Keratinocyte (primary cell): ENCODE measurements at regions not wholly inside any gene's neighbourhood (a gene's known extent, or its start where the extent isn't known, plus 50 kb on each side); places are given as distances from the start of the nearest gene placed in this dataset.

ENCODE experiments used
- DNase-seq: peaks from one replicate; pipeline ENCODE4 v3.0.0-alpha.2; 2011; ENCODE audit warnings: low read depth, missing footprints, low spot score
- FAIRE-seq: peaks from 2 replicates; lab custom pipeline; 2011; peaks lifted over from hg19 to GRCh38; lab: Jason Lieb, UNC
- H2AFZ ChIP-seq: 2 replicates; pipeline ENCODE4 v1.6.0; 2012; ENCODE audit warnings: low read length, control low read depth, inconsistent platforms; ENCODE audit not compliant: control insufficient read depth
- H3K27ac ChIP-seq: 2 replicates; pipeline ENCODE4 v1.5.1; 2011; ENCODE audit warnings: low read length; ENCODE audit not compliant: control insufficient read depth, insufficient read depth
- H3K27me3 ChIP-seq: 3 replicates; pipeline ENCODE4 v1.6.0; 2011; ENCODE audit warnings: low read length; ENCODE audit not compliant: control insufficient read depth, insufficient read depth; ENCODE audit errors: extremely low read depth
- H3K36me3 ChIP-seq, 2 experiments: 2 replicates in 1 of 2; 3 replicates in 1 of 2; pipeline ENCODE4 v1.5.1; 2011; ENCODE audit warnings: low read length in 2 of 2, mild to moderate bottlenecking in 1 of 2; ENCODE audit not compliant: control insufficient read depth in 2 of 2, insufficient read depth in 2 of 2; ENCODE audit errors: extremely low read depth in 1 of 2
- H3K4me1 ChIP-seq: 3 replicates; pipeline ENCODE4 v1.5.1; 2011; ENCODE audit warnings: low read length; ENCODE audit not compliant: control insufficient read depth, insufficient read depth; ENCODE audit errors: extremely low read depth
- H3K4me2 ChIP-seq: 3 replicates; pipeline ENCODE4 v1.6.0; 2011; ENCODE audit warnings: low read depth, low read length; ENCODE audit not compliant: control insufficient read depth, insufficient read depth; ENCODE audit errors: extremely low read depth
- H3K4me3 ChIP-seq, 3 experiments: fragments of 200-600 bp in 1 of 3; sonication (generic) in 1 of 3; 2 replicates in 2 of 3; 3 replicates in 1 of 3; pipeline ENCODE4 v1.5.1; 2011 to 2016; ENCODE audit warnings: low read length in 3 of 3, mild to moderate bottlenecking in 3 of 3, control low read depth in 2 of 3, inconsistent platforms in 1 of 3, low read depth in 1 of 3, mixed read lengths in 1 of 3, mixed run types in 1 of 3, moderate library complexity in 1 of 3; ENCODE audit not compliant: control insufficient read depth in 2 of 3, insufficient read depth in 2 of 3; ENCODE audit errors: extremely low read depth in 1 of 3
- H3K79me2 ChIP-seq: 2 replicates; pipeline ENCODE4 v1.6.0; 2012; ENCODE audit warnings: low read length; ENCODE audit not compliant: control insufficient read depth, insufficient read depth
- H3K9ac ChIP-seq: 3 replicates; pipeline ENCODE4 v1.6.0; 2011; ENCODE audit warnings: low read length; ENCODE audit not compliant: control insufficient read depth, insufficient read depth; ENCODE audit errors: extremely low read depth
- H3K9me1 ChIP-seq: 3 replicates; pipeline ENCODE4 v1.6.0; 2011; ENCODE audit warnings: low read length; ENCODE audit not compliant: control insufficient read depth, insufficient read depth; ENCODE audit errors: extremely low read depth
- H3K9me3 ChIP-seq: 2 replicates; pipeline ENCODE4 v1.5.1; 2012; ENCODE audit warnings: low read depth, low read length; ENCODE audit not compliant: control insufficient read depth
- H4K20me1 ChIP-seq: 3 replicates; pipeline ENCODE4 v1.6.0; 2011; ENCODE audit warnings: low read length; ENCODE audit not compliant: control insufficient read depth, insufficient read depth; ENCODE audit errors: extremely low read depth
- CTCF ChIP-seq, 3 experiments: IDR thresholded peaks in 1 of 3; conservative IDR thresholded peaks in 1 of 3; optimal IDR thresholded peaks in 1 of 3; 2 replicates in 2 of 3; 3 replicates in 1 of 3; pipeline versions ENCODE3 to v1.5.1; 2011; ENCODE audit warnings: low read length in 3 of 3, mild to moderate bottlenecking in 3 of 3, moderate library complexity in 2 of 3, control low read depth in 1 of 3, inconsistent platforms in 1 of 3; ENCODE audit not compliant: insufficient read depth in 2 of 3; ENCODE audit errors: extremely low read depth in 1 of 3
- EZH2 ChIP-seq: IDR thresholded peaks from one replicate; pipeline ENCODE4 v1.6.1; 2012; ENCODE audit warnings: inconsistent platforms, mild to moderate bottlenecking, low read length, moderate library complexity
- dilution Hi-C: fragments of 300-500 bp; cut with MboI; formaldehyde crosslinking; loops from one replicate; pipeline ENCODE4 v1.7.0; 2020; ENCODE audit warnings: low sequenced_read_pairs; ENCODE audit not compliant: extremely low pct_ligation_motif_present

DNA sequence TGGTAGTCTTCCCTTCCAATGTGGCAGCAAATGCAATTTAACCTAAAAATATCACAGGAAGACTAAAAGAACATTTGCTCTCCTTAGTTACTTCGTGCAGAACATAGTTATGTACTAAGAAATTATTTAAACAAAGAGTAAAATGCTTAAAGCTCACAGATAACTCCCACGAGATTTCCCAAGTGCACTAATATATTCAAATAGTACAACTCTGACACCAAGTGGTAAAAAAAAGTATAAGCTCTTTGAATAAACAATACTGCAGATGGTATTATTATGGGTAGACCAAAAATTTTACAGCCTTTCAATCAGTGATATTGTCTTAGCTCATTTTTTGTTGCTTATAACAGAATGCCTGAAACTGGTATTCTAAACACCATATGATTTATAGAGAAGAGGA is 52.8 kb upstream of the FILIP1 start:
- dilution Hi-C loops, result no loop called here
- no peak for FAIRE-seq

GRCh38 chr6:75550544-75551167 is 51.0 kb upstream of the SENP6 start:
- DNase-seq (no peak), FAIRE-seq (no peak)
- TF ChIP-seq EZH2, result no peak
- TF ChIP-seq CTCF (optimal IDR thresholded peaks at IDR 0.05 in 1 of 3, IDR thresholded peaks at IDR 0.05 in 1 of 3, conservative IDR thresholded peaks at IDR 0.05 in 1 of 3; ENCODE audit: extremely low read depth in 1 of 3, insufficient read depth in 2 of 3, low read length in 3 of 3), result no peak
- Histone ChIP-seq H4K20me1 (no peaks in the 10 kb centered on the region), H3K9ac (no peak overlapping the region), H3K4me1 (no peaks in the 10 kb centered on the region), H3K36me3 (no peaks in the 10 kb centered on the region), H3K4me2 (no peak overlapping the region), H3K9me1 (no peaks in the 10 kb centered on the region), H3K4me3 (no peak overlapping the region), H3K79me2 (no peaks in the 10 kb centered on the region), H3K9me3 (no peaks in the 10 kb centered on the region), H3K27me3 (no peaks in the 10 kb centered on the region), H3K27ac (no peak overlapping the region), H2AFZ (no peak overlapping the region)
- dilution Hi-C loops, result no loop called here

More for the DNA sequence above, 52.8 kb upstream of the FILIP1 start:
- no peak for TF ChIP-seq EZH2
- TF ChIP-seq CTCF (optimal IDR thresholded peaks at IDR 0.05 in 1 of 3, IDR thresholded peaks at IDR 0.05 in 1 of 3, conservative IDR thresholded peaks at IDR 0.05 in 1 of 3; ENCODE audit: extremely low read depth in 1 of 3, insufficient read depth in 2 of 3, low read length in 3 of 3), result peak in 1 of 3 experiments; percentile 21
- no peaks in the 10 kb centered on the region for H4K20me1 ChIP-seq
- H3K36me3 ChIP-seq, result no peaks in the 10 kb centered on the region
- no peak overlapping the region for H3K27ac ChIP-seq
- H3K4me2 ChIP-seq, result no peak overlapping the region
- no peaks in the 10 kb centered on the region for H3K27me3 ChIP-seq
- H2AFZ ChIP-seq, result peak overlapping the region; percentile 22
- no peaks in the 10 kb centered on the region for H3K79me2 ChIP-seq
- H3K9me1 ChIP-seq, result no peaks in the 10 kb centered on the region
- no peaks in the 10 kb centered on the region for H3K9me3 ChIP-seq
- no peak for DNase-seq
- H3K4me1 ChIP-seq, result no peaks in the 10 kb centered on the region
- H3K4me3 ChIP-seq, result no peak overlapping the region
- H3K9ac ChIP-seq, result no peak overlapping the region
